Naive B cell (primary cell): ENCODE measurements at regions not wholly inside any gene's neighbourhood (a gene's known extent, or its start where the extent isn't known, plus 50 kb on each side); places are given as distances from the start of the nearest gene placed in this dataset.

Experiments
- ATAC-seq, 2 donors: fragments of 150-1000 bp; cut with Tn5 transposase; 2 replicates each; pipeline ENCODE4 v1.10.0; 2021; ENCODE audit warnings: low read depth in 2 of 2, mild to moderate bottlenecking in 2 of 2, moderate library complexity in 2 of 2
- DNase-seq: peaks from one replicate; pipeline ENCODE4 v3.0.0; 2022
- H3K27ac Mint-ChIP-seq, 6 donors: one replicate each; pipeline ENCODE4 v1.8.0; 2020 to 2022; ENCODE audit warnings: mild to moderate bottlenecking in 6 of 6, mixed read lengths in 6 of 6, moderate library complexity in 5 of 6, inconsistent platforms in 2 of 6
- H3K27me3 Mint-ChIP-seq, 3 donors: one replicate each; pipeline ENCODE4 v1.8.0; 2021 to 2022; ENCODE audit warnings: mixed read lengths in 3 of 3, mild to moderate bottlenecking in 1 of 3
- H3K36me3 Mint-ChIP-seq, 2 donors: one replicate each; pipeline ENCODE4 v1.8.0; 2020 to 2022; ENCODE audit warnings: mixed read lengths in 2 of 2, inconsistent platforms in 1 of 2, mild to moderate bottlenecking in 1 of 2
- H3K4me1 Mint-ChIP-seq, 3 donors: one replicate each; pipeline ENCODE4 v1.8.0; 2020 to 2022; ENCODE audit warnings: mixed read lengths in 3 of 3, inconsistent platforms in 1 of 3, mild to moderate bottlenecking in 1 of 3, moderate library complexity in 1 of 3
- H3K4me3 Mint-ChIP-seq, 8 donors: one replicate each; pipeline ENCODE4 v1.8.0; 2020 to 2022; ENCODE audit warnings: mild to moderate bottlenecking in 8 of 8, mixed read lengths in 8 of 8, moderate library complexity in 8 of 8, inconsistent platforms in 2 of 8
- H3K9me3 Mint-ChIP-seq, 7 donors: one replicate each; pipeline ENCODE4 v1.8.0; 2020 to 2022; ENCODE audit warnings: mixed read lengths in 7 of 7, mild to moderate bottlenecking in 5 of 7, inconsistent platforms in 2 of 7, moderate library complexity in 1 of 7

DNA sequence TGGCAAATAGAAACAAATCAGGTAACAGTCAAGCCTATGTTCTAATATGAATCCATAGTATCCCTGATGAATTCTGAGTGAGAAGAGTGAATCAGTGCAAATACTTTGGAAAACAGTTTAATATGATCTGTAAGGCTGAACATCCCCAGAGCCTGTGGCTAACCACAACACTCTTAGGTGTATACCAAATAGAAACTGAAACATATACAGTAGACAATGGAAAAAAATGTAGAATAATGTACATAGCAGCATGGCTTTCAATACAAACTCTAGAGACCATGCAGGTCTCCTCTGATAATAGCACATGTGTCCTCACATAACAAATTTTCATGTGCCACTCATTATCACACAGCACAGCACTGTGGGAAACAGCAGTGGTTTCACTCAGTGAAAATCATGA lies 513.6 kb downstream of the CDY2B start:
- DNase-seq (no peak), ATAC-seq (no peak)
- Mint-ChIP-seq H3K27me3 (no peaks in the 10 kb centered on the region), H3K4me1 (no peaks in the 10 kb centered on the region), H3K27ac (no peak overlapping the region), H3K4me3 (no peak overlapping the region), H3K36me3 (no peaks in the 10 kb centered on the region), H3K9me3 (peaks cover 0 to 2% (median 0%) of the 10 kb centered on the region in 7 donors)

GRCh38 chrY:17339028-17339427 lies 541.0 kb downstream of the CDY2B start:
- Mint-ChIP-seq H3K27me3 (no peaks in the 10 kb centered on the region), H3K4me1 (no peaks in the 10 kb centered on the region), H3K4me3 (no peak overlapping the region), H3K27ac (no peak overlapping the region), H3K9me3 (peaks cover 0 to 8% (median 0%) of the 10 kb centered on the region in 7 donors), H3K36me3 (no peaks in the 10 kb centered on the region)
- ATAC-seq (no peak), DNase-seq (no peak)

- ATAC-seq (no peak), DNase-seq (no peak)
- no peak overlapping the region for H3K4me3 Mint-ChIP-seq
- H3K27ac Mint-ChIP-seq = no peak overlapping the region
- H3K9me3 Mint-ChIP-seq = no peaks in the 10 kb centered on the region
- no peaks in the 10 kb centered on the region for H3K4me1 Mint-ChIP-seq
- H3K27me3 Mint-ChIP-seq = no peaks in the 10 kb centered on the region
- no peaks in the 10 kb centered on the region for H3K36me3 Mint-ChIP-seq
Observed at GRCh38 chrY:17330733-17331132, 549.3 kb downstream of the CDY2B start.

GRCh38 chrY:17319916-17320315 lies 560.1 kb downstream of the CDY2B start:
- no peak overlapping the region for H3K27ac Mint-ChIP-seq
- ATAC-seq = no peak

GRCh38 chrY:17318631-17319030 lies 561.4 kb downstream of the CDY2B start:
- ATAC-seq (no peak), DNase-seq (no peak)
- no peaks in the 10 kb centered on the region for H3K4me1 Mint-ChIP-seq
- H3K36me3 Mint-ChIP-seq = no peaks in the 10 kb centered on the region
- H3K4me3 Mint-ChIP-seq = no peak overlapping the region
- no peak overlapping the region for H3K27ac Mint-ChIP-seq
- no peaks in the 10 kb centered on the region for H3K27me3 Mint-ChIP-seq
- H3K9me3 Mint-ChIP-seq = peaks cover 0 to 6% (median 0%) of the 10 kb centered on the region in 7 donors

More at GRCh38 chrY:17319916-17320315, 560.1 kb downstream of the CDY2B start:
- no peak overlapping the region for H3K4me3 Mint-ChIP-seq
- peaks cover 0 to 6% (median 0%) of the 10 kb centered on the region in 7 donors for H3K9me3 Mint-ChIP-seq
- no peak for DNase-seq
- H3K27me3 Mint-ChIP-seq = no peaks in the 10 kb centered on the region
- no peaks in the 10 kb centered on the region for H3K4me1 Mint-ChIP-seq
- no peaks in the 10 kb centered on the region for H3K36me3 Mint-ChIP-seq

DNA sequence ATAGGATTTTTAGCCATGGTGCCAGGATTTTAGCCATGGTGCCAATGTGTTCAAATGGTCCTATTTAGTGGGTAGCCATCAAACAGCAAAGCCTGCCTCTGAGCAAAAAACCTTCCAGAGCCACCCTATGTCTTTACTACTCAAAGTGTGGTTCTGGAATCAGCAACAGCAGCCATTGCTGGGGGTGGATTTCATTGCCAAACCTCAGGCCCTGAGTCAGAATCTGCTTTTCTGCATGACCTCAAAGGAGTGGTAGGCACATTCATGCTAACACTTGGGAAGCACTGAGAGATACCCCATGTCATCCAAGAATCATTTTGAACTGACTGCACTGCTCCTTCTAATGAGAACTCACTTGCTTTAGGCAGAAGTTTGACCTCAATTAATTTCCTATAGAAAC lies 603.0 kb downstream of the CDY2B start:
- Mint-ChIP-seq H3K4me1 (no peaks in the 10 kb centered on the region), H3K4me3 (no peak overlapping the region), H3K36me3 (no peaks in the 10 kb centered on the region), H3K27ac (no peak overlapping the region), H3K27me3 (no peaks in the 10 kb centered on the region), H3K9me3 (no peaks in the 10 kb centered on the region)
- ATAC-seq = no peak
- DNase-seq = no peak

DNA sequence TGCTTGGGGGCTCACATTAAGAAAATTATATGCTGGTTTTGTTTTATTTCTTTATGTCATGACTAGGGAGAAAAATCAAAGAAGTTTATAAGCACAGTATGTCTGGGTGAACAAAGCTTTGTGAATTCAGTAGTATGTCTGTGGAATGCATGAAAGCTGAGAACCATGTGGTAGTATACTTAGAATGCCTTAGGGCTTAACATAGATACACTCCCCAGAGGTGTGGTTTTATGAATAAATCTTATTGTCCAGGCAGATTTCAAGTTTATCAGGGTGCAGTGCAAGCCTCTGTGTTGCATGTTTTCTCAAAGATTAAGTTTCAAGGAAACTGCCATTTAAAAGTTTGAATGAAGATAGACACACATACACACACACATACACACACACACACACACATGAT lies 620.5 kb downstream of the CDY2B start:
- no peak overlapping the region for H3K4me3 Mint-ChIP-seq
- ATAC-seq = no peak
- peaks cover 0 to 3% (median 0%) of the 10 kb centered on the region in 3 donors for H3K27me3 Mint-ChIP-seq
- H3K4me1 Mint-ChIP-seq = no peaks in the 10 kb centered on the region
- H3K27ac Mint-ChIP-seq = no peak overlapping the region
- no peaks in the 10 kb centered on the region for H3K9me3 Mint-ChIP-seq
- no peaks in the 10 kb centered on the region for H3K36me3 Mint-ChIP-seq
- no peak for DNase-seq

GRCh38 chrY:17238406-17238805 lies 641.6 kb downstream of the CDY2B start:
- Mint-ChIP-seq H3K36me3 (no peaks in the 10 kb centered on the region), H3K4me1 (no peaks in the 10 kb centered on the region), H3K27me3 (no peaks in the 10 kb centered on the region), H3K9me3 (peaks cover 0 to 4% (median 0%) of the 10 kb centered on the region in 7 donors), H3K4me3 (no peak overlapping the region), H3K27ac (no peak overlapping the region)
- DNase-seq (no peak), ATAC-seq (no peak)

DNA sequence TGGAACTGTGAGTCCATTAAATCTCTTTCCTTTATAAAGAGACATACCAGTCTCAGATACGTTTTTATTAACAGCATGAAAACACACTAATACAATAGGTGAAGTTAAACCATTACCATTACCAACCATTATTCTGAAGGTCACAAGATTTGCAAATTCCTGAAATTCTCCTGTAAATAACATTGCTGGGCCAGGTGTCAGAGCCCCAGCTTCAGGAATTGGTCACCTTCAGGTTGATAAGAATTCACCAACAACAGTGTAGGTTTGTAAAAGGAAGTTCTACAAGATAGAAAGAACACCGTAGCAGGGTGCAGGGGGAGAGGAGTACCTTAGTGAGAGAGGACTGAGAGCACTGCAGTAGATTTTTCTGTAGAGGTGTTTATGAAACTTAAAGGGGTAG lies 644.3 kb downstream of the CDY2B start:
- ATAC-seq (no peak), DNase-seq (no peak)
- no peaks in the 10 kb centered on the region for H3K4me1 Mint-ChIP-seq
- no peak overlapping the region for H3K27ac Mint-ChIP-seq
- no peak overlapping the region for H3K4me3 Mint-ChIP-seq
- H3K27me3 Mint-ChIP-seq = no peaks in the 10 kb centered on the region
- no peaks in the 10 kb centered on the region for H3K36me3 Mint-ChIP-seq
- peaks cover 0 to 4% (median 0%) of the 10 kb centered on the region in 7 donors for H3K9me3 Mint-ChIP-seq

DNA sequence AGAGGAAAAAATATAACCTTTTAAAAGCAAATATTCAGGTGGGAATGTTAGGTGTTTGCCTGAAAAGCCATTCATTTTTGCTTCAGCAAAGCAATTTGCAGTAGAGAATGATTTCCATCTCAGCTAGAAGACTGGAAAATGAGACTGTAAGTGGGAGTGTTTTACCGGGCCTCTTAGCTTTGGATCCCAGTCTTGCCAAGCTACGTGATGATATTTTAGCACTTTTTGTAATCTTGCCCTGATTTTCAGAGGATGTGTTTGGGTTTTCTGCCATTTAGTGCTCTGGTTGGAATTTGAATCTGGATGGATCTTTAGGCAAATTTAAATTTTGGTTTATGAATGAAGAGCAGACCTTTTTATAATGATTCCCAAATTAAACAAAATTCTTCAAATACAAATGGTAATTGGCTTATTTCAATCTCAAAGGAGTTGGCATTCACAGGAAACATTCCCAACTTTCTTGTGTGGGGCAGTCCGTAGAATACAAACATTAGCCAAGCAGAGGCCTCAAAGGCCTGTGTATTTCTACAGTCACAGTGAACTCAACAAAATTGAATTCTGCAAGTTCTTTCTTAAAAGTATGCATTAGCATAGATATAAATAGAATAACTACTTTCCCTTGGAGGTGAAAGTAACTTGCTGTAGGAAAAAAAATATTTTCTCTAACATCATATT lies 646.4 kb downstream of the CDY2B start:
- Mint-ChIP-seq H3K4me3 (no peak overlapping the region), H3K4me1 (no peaks in the 10 kb centered on the region), H3K36me3 (no peaks in the 10 kb centered on the region), H3K27me3 (no peaks in the 10 kb centered on the region), H3K27ac (no peak overlapping the region), H3K9me3 (peaks cover 0 to 4% (median 0%) of the 10 kb centered on the region in 7 donors)
- ATAC-seq (no peak), DNase-seq (no peak)

GRCh38 chrY:17231994-17232393 lies 648.0 kb downstream of the CDY2B start:
- Mint-ChIP-seq H3K4me3 (no peak overlapping the region), H3K27ac (no peak overlapping the region), H3K4me1 (no peaks in the 10 kb centered on the region), H3K27me3 (no peaks in the 10 kb centered on the region), H3K9me3 (peaks cover 0 to 4% (median 0%) of the 10 kb centered on the region in 7 donors), H3K36me3 (no peaks in the 10 kb centered on the region)
- DNase-seq (no peak), ATAC-seq (no peak)

DNA sequence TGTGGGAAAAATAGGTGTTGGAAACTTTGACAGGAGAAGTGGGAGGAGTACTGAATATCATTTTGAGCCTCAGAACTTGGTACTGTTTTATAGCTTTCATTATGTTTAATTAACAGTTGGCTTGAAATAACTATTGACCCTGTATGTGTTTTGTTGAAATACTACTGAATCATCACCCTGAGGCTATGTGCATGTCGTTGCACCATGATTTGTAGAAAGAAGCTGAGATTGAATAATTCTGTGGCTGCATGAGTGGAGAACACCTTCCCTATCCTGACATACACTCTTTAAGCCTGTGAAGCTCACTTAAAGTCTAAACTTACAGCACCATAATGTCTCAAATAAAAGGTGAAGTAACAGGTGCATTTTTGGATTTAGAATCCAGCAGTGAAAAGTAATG lies 656.5 kb downstream of the CDY2B start:
- no peak for DNase-seq
- Mint-ChIP-seq H3K27ac (no peak overlapping the region), H3K4me3 (no peak overlapping the region), H3K9me3 (peaks cover 0 to 1% (median 0%) of the 10 kb centered on the region in 7 donors), H3K36me3 (no peaks in the 10 kb centered on the region), H3K4me1 (no peaks in the 10 kb centered on the region), H3K27me3 (no peaks in the 10 kb centered on the region)
- no peak for ATAC-seq

DNA sequence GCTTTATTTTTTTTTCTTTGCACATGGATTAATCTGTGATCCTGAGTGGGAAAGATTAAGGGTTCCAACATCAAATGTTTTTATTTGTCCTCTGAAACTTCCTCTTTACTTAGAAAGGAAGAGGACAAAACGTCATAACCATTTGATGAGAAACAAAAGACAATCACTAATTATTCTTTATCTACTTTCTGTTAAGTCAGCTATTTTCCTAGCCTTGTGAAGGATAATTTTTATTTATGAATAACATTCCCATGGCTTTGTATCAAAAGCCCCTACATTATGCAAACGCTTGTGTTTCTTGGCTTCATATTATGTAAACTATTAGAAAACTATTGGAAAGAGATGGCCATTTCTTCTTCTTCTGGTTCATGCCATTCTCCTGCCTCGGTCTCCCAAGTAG lies 677.6 kb downstream of the CDY2B start:
- DNase-seq (no peak), ATAC-seq (no peak)
- no peak overlapping the region for H3K4me3 Mint-ChIP-seq
- no peaks in the 10 kb centered on the region for H3K36me3 Mint-ChIP-seq
- no peaks in the 10 kb centered on the region for H3K4me1 Mint-ChIP-seq
- no peaks in the 10 kb centered on the region for H3K27me3 Mint-ChIP-seq
- no peaks in the 10 kb centered on the region for H3K9me3 Mint-ChIP-seq
- no peak overlapping the region for H3K27ac Mint-ChIP-seq

GRCh38 chrY:17184299-17184698 lies 695.7 kb downstream of the CDY2B start:
- H3K27ac Mint-ChIP-seq = no peak overlapping the region
- DNase-seq (no peak), ATAC-seq (no peak)
- H3K36me3 Mint-ChIP-seq = no peaks in the 10 kb centered on the region
- H3K4me3 Mint-ChIP-seq = no peak overlapping the region
- H3K9me3 Mint-ChIP-seq = peaks cover 0 to 3% (median 0%) of the 10 kb centered on the region in 7 donors
- no peaks in the 10 kb centered on the region for H3K27me3 Mint-ChIP-seq
- no peaks in the 10 kb centered on the region for H3K4me1 Mint-ChIP-seq

- ATAC-seq (no peak), DNase-seq (no peak)
- Mint-ChIP-seq H3K4me1 (no peaks in the 10 kb centered on the region), H3K36me3 (no peaks in the 10 kb centered on the region), H3K4me3 (no peak overlapping the region), H3K9me3 (peaks cover 0 to 4% (median 0%) of the 10 kb centered on the region in 7 donors), H3K27me3 (no peaks in the 10 kb centered on the region), H3K27ac (no peak overlapping the region)
Observed at GRCh38 chrY:17166881-17167280, 713.1 kb downstream of the CDY2B start.
